Glutamatergic neuron (in vitro differentiated cells): ENCODE measurements at regions not wholly inside any gene's neighbourhood (a gene's known extent, or its start where the extent isn't known, plus 50 kb on each side); places are given as distances from the start of the nearest gene placed in this dataset.

Experiments used
- DNase-seq: peaks from one replicate; pipeline ENCODE4 v3.0.0; 2022
- H3K27ac Mint-ChIP-seq: one replicate; pipeline ENCODE4 v1.8.0; 2020; ENCODE audit warnings: mild to moderate bottlenecking, mixed read lengths, inconsistent platforms; ENCODE audit not compliant: unreplicated experiment
- H3K27me3 Mint-ChIP-seq: one replicate; pipeline ENCODE4 v1.8.0; 2020; ENCODE audit warnings: mild to moderate bottlenecking, moderate library complexity, mixed read lengths, inconsistent platforms; ENCODE audit not compliant: unreplicated experiment
- H3K36me3 Mint-ChIP-seq: one replicate; pipeline ENCODE4 v1.8.0; 2020; ENCODE audit warnings: mild to moderate bottlenecking, mixed read lengths, inconsistent platforms; ENCODE audit not compliant: unreplicated experiment
- H3K4me1 Mint-ChIP-seq: one replicate; pipeline ENCODE4 v1.8.0; 2020; ENCODE audit warnings: mild to moderate bottlenecking, low read depth, mixed read lengths, inconsistent platforms; ENCODE audit not compliant: unreplicated experiment
- H3K4me3 Mint-ChIP-seq: one replicate; pipeline ENCODE4 v1.8.0; 2020; ENCODE audit warnings: mild to moderate bottlenecking, mixed read lengths, inconsistent platforms; ENCODE audit not compliant: unreplicated experiment
- H3K9me3 Mint-ChIP-seq: one replicate; pipeline ENCODE4 v1.8.0; 2020; ENCODE audit warnings: mild to moderate bottlenecking, moderate library complexity, mixed read lengths, inconsistent platforms; ENCODE audit not compliant: unreplicated experiment
- CTCF ChIP-seq: fragments of 200-600 bp; sonication (generic); IDR thresholded peaks from one replicate; pipeline ENCODE4 v1.5.0; 2021; ENCODE audit not compliant: partially characterized antibody, unreplicated experiment

GRCh38 chr22:47342446-47342845 lies 580.0 kb downstream of the TBC1D22A start:
- H3K9me3 Mint-ChIP-seq = peaks cover 31% of the 10 kb centered on the region
- peaks cover 7% of the 10 kb centered on the region for H3K36me3 Mint-ChIP-seq
- no peaks in the 10 kb centered on the region for H3K4me1 Mint-ChIP-seq
- no peak for DNase-seq
- H3K27me3 Mint-ChIP-seq = peaks cover 5% of the 10 kb centered on the region
- no peak overlapping the region for H3K4me3 Mint-ChIP-seq
- TF ChIP-seq CTCF = no peak
- no peak overlapping the region for H3K27ac Mint-ChIP-seq

GRCh38 chr22:47341464-47341863 lies 579.0 kb downstream of the TBC1D22A start:
- Mint-ChIP-seq H3K9me3 (peaks cover 36% of the 10 kb centered on the region), H3K27me3 (peaks cover 5% of the 10 kb centered on the region), H3K4me3 (no peak overlapping the region), H3K4me1 (no peaks in the 10 kb centered on the region), H3K27ac (no peak overlapping the region), H3K36me3 (peaks cover 7% of the 10 kb centered on the region)
- no peak for TF ChIP-seq CTCF
- no peak for DNase-seq

GRCh38 chr22:47340851-47341436 lies 578.5 kb downstream of the TBC1D22A start:
- Mint-ChIP-seq H3K27ac (no peak overlapping the region), H3K4me3 (no peak overlapping the region), H3K9me3 (peaks cover 39% of the 10 kb centered on the region), H3K27me3 (peaks cover 8% of the 10 kb centered on the region), H3K4me1 (no peaks in the 10 kb centered on the region), H3K36me3 (peaks cover 11% of the 10 kb centered on the region)
- no peak for TF ChIP-seq CTCF
- no peak for DNase-seq

GRCh38 chr22:47337161-47337621 lies 574.7 kb downstream of the TBC1D22A start:
- Mint-ChIP-seq H3K27me3 (peaks cover 7% of the 10 kb centered on the region), H3K36me3 (peaks cover 15% of the 10 kb centered on the region), H3K9me3 (peaks cover 28% of the 10 kb centered on the region), H3K27ac (no peak overlapping the region), H3K4me3 (no peak overlapping the region), H3K4me1 (no peaks in the 10 kb centered on the region)
- TF ChIP-seq CTCF = no peak
- DNase-seq = no peak

- no peak overlapping the region for H3K27ac Mint-ChIP-seq
Observed at GRCh38 chr22:47335958-47336357, 573.5 kb downstream of the TBC1D22A start.

More at GRCh38 chr22:47335958-47336357, 573.5 kb downstream of the TBC1D22A start:
- H3K27me3 Mint-ChIP-seq = peaks cover 11% of the 10 kb centered on the region
- no peak for DNase-seq
- TF ChIP-seq CTCF = no peak
- H3K9me3 Mint-ChIP-seq = peaks cover 29% of the 10 kb centered on the region
- no peaks in the 10 kb centered on the region for H3K4me1 Mint-ChIP-seq
- no peak overlapping the region for H3K4me3 Mint-ChIP-seq
- peaks cover 19% of the 10 kb centered on the region for H3K36me3 Mint-ChIP-seq
